Neural progenitor cell (in vitro differentiated cells): ENCODE measurements at regions not wholly inside any gene's neighbourhood (a gene's known extent, or its start where the extent isn't known, plus 50 kb on each side); places are given as distances from the start of the nearest gene placed in this dataset.

ENCODE experiments used
- DNase-seq: peaks from one replicate; pipeline ENCODE4 v3.0.0-alpha.2; 2016; ENCODE audit warnings: low spot score
- H2AFZ ChIP-seq: fragments of 200-600 bp; sonication (generic); replicated peaks from 2 replicates; pipeline ENCODE4 v1.6.1; 2016; ENCODE audit warnings: antibody characterized with exemption
- H3F3A ChIP-seq: fragments of 200-600 bp; sonication (generic); 2 replicates; pipeline ENCODE4 v1.6.1; 2016; ENCODE audit warnings: antibody characterized with exemption, low read depth
- H3K27ac ChIP-seq: fragments of 200-600 bp; sonication (generic); 2 replicates; pipeline ENCODE4 v1.5.1; 2016; ENCODE audit warnings: mild to moderate bottlenecking
- H3K27me3 ChIP-seq: fragments of 200-600 bp; sonication (generic); 2 replicates; pipeline ENCODE4 v1.6.1; 2016; ENCODE audit warnings: mild to moderate bottlenecking, moderate library complexity
- H3K36me3 ChIP-seq: fragments of 200-600 bp; sonication (generic); 2 replicates; pipeline ENCODE4 v1.5.1; 2016
- H3K4me1 ChIP-seq: fragments of 200-600 bp; sonication (generic); 2 replicates; pipeline ENCODE4 v1.6.1; 2016; ENCODE audit warnings: mixed run types
- H3K4me2 ChIP-seq: fragments of 200-600 bp; sonication (generic); 2 replicates; pipeline ENCODE4 v1.6.1; 2016
- H3K4me3 ChIP-seq: fragments of 200-600 bp; sonication (generic); 2 replicates; pipeline ENCODE4 v1.5.1; 2016
- H3K79me2 ChIP-seq: fragments of 200-600 bp; sonication (generic); 2 replicates; pipeline ENCODE4 v1.6.1; 2016; ENCODE audit warnings: low read depth
- H3K9ac ChIP-seq: fragments of 200-600 bp; sonication (generic); 2 replicates; pipeline ENCODE4 v1.6.1; 2016
- H3K9me3 ChIP-seq: fragments of 200-600 bp; sonication (generic); 2 replicates; pipeline ENCODE4 v1.5.1; 2016; ENCODE audit warnings: low read depth
- H4K20me1 ChIP-seq: fragments of 200-600 bp; sonication (generic); 2 replicates; pipeline ENCODE4 v1.6.1; 2016; ENCODE audit warnings: low read depth
- H3K27ac Mint-ChIP-seq: 3 replicates; pipeline ENCODE4 v1.8.0; 2021; ENCODE audit warnings: mixed read lengths
- H3K27me3 Mint-ChIP-seq: 2 replicates; pipeline ENCODE4 v1.8.0; 2022; ENCODE audit warnings: low read depth, mild to moderate bottlenecking, inconsistent platforms, moderate library complexity, mixed read lengths; ENCODE audit not compliant: insufficient read depth
- H3K36me3 Mint-ChIP-seq: 3 replicates; pipeline ENCODE4 v1.8.0; 2021; ENCODE audit warnings: mixed read lengths
- H3K4me1 Mint-ChIP-seq: 3 replicates; pipeline ENCODE4 v1.8.0; 2021; ENCODE audit warnings: mixed read lengths
- H3K4me3 Mint-ChIP-seq: 3 replicates; pipeline ENCODE4 v1.8.0; 2021; ENCODE audit warnings: mild to moderate bottlenecking, moderate library complexity, mixed read lengths
- H3K9me3 Mint-ChIP-seq: 3 replicates; pipeline ENCODE4 v1.8.0; 2020; ENCODE audit warnings: mixed read lengths
- EZH2 ChIP-seq: fragments of 200-600 bp; sonication (generic); IDR thresholded peaks from 2 replicates; pipeline ENCODE4 v1.6.1; 2017; ENCODE audit warnings: antibody characterized with exemption, mild to moderate bottlenecking, moderate library complexity
- EZH2phosphoT487 ChIP-seq: fragments of 200-600 bp; sonication (generic); IDR thresholded peaks from 2 replicates; pipeline ENCODE4 v1.6.1; 2017; ENCODE audit warnings: antibody characterized with exemption
- TF ChIP-seq, protein P1 (sequence below): fragments of 200-600 bp; sonication (generic); IDR thresholded peaks from 2 replicates; pipeline ENCODE4 v1.5.1; 2017; ENCODE audit warnings: antibody characterized with exemption, mild to moderate bottlenecking

DNA sequence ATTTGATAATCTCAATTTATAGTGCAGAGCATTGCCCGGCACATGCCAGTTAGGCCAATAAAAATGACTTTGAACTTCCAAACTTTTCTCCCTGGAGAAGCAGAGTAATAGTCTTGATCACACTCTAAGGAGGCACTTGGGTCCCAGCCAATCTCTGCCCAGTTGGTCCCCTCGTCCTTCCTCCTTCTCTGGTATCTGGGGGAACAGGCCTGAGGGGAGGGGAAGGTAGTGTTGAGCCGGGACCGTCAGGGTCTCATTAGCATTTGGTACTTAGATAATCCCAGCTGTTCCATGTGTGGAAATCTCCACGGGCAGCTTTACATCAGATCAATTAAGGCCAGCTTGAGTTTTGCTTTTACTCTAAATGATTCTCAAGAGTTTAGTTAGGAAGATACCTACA, 70.1 kb downstream of the ZNF641 start:
- H3K9ac ChIP-seq: no peak overlapping the region
- H3F3A ChIP-seq: no peaks in the 10 kb centered on the region
- no peaks in the 10 kb centered on the region for H3K79me2 ChIP-seq
- H2AFZ ChIP-seq: no peak overlapping the region
- DNase-seq: no peak
- Mint-ChIP-seq H3K9me3 (peaks cover 11% of the 10 kb centered on the region), H3K4me1 (no peaks in the 10 kb centered on the region), H3K4me3 (no peak overlapping the region), H3K27ac (no peak overlapping the region), H3K27me3 (peaks cover 2% of the 10 kb centered on the region), H3K36me3 (no peaks in the 10 kb centered on the region)
- H3K4me3 ChIP-seq: no peak overlapping the region
- H3K27ac ChIP-seq: no peak overlapping the region
- H3K4me1 ChIP-seq: no peaks in the 10 kb centered on the region
- H3K4me2 ChIP-seq: no peak overlapping the region
- H4K20me1 ChIP-seq: no peaks in the 10 kb centered on the region
- H3K36me3 ChIP-seq: no peaks in the 10 kb centered on the region
- H3K9me3 ChIP-seq: no peaks in the 10 kb centered on the region
- no peak for TF ChIP-seq EZH2phosphoT487
- TF ChIP-seq EZH2: no peak
- TF ChIP-seq, protein P1, sequence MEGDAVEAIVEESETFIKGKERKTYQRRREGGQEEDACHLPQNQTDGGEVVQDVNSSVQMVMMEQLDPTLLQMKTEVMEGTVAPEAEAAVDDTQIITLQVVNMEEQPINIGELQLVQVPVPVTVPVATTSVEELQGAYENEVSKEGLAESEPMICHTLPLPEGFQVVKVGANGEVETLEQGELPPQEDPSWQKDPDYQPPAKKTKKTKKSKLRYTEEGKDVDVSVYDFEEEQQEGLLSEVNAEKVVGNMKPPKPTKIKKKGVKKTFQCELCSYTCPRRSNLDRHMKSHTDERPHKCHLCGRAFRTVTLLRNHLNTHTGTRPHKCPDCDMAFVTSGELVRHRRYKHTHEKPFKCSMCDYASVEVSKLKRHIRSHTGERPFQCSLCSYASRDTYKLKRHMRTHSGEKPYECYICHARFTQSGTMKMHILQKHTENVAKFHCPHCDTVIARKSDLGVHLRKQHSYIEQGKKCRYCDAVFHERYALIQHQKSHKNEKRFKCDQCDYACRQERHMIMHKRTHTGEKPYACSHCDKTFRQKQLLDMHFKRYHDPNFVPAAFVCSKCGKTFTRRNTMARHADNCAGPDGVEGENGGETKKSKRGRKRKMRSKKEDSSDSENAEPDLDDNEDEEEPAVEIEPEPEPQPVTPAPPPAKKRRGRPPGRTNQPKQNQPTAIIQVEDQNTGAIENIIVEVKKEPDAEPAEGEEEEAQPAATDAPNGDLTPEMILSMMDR: no peak
- peaks cover 60% of the 10 kb centered on the region for H3K27me3 ChIP-seq

- Mint-ChIP-seq H3K27ac (no peak overlapping the region), H3K9me3 (peaks cover 16% of the 10 kb centered on the region), H3K4me3 (no peak overlapping the region), H3K36me3 (no peaks in the 10 kb centered on the region), H3K4me1 (no peaks in the 10 kb centered on the region), H3K27me3 (no peaks in the 10 kb centered on the region)
- peaks cover 60% of the 10 kb centered on the region for H3K27me3 ChIP-seq
- H3K36me3 ChIP-seq: no peaks in the 10 kb centered on the region
- no peak for TF ChIP-seq EZH2phosphoT487
- TF ChIP-seq, protein P1: no peak
- TF ChIP-seq EZH2: no peak
- H3K4me1 ChIP-seq: no peaks in the 10 kb centered on the region
- no peak overlapping the region for H2AFZ ChIP-seq
- H3K27ac ChIP-seq: no peak overlapping the region
- no peaks in the 10 kb centered on the region for H3K9me3 ChIP-seq
- H3F3A ChIP-seq: no peaks in the 10 kb centered on the region
- H4K20me1 ChIP-seq: no peaks in the 10 kb centered on the region
- no peak overlapping the region for H3K4me3 ChIP-seq
- no peak overlapping the region for H3K9ac ChIP-seq
- H3K4me2 ChIP-seq: no peak overlapping the region
- peak; percentile 7 for DNase-seq
- H3K79me2 ChIP-seq: no peaks in the 10 kb centered on the region
Observed at GRCh38 chr12:48279601-48280000, 71.1 kb downstream of the ZNF641 start.

GRCh38 chr12:48279101-48279500, 71.6 kb downstream of the ZNF641 start:
- no peaks in the 10 kb centered on the region for H3K36me3 Mint-ChIP-seq
- Histone ChIP-seq H3K27ac (no peak overlapping the region), H3K4me1 (no peaks in the 10 kb centered on the region), H3F3A (no peaks in the 10 kb centered on the region), H2AFZ (no peak overlapping the region), H3K4me2 (no peak overlapping the region), H3K4me3 (no peak overlapping the region), H3K9me3 (no peaks in the 10 kb centered on the region), H3K9ac (no peak overlapping the region), H3K36me3 (no peaks in the 10 kb centered on the region), H3K27me3 (peaks cover 57% of the 10 kb centered on the region), H4K20me1 (no peaks in the 10 kb centered on the region), H3K79me2 (no peaks in the 10 kb centered on the region)
- no peak for DNase-seq
- no peaks in the 10 kb centered on the region for H3K4me1 Mint-ChIP-seq
- peaks cover 18% of the 10 kb centered on the region for H3K9me3 Mint-ChIP-seq
- H3K4me3 Mint-ChIP-seq: no peak overlapping the region
- H3K27me3 Mint-ChIP-seq: no peaks in the 10 kb centered on the region
- TF ChIP-seq, protein P1: no peak
- TF ChIP-seq EZH2phosphoT487 (no peak), EZH2 (no peak)
- no peak overlapping the region for H3K27ac Mint-ChIP-seq

DNA sequence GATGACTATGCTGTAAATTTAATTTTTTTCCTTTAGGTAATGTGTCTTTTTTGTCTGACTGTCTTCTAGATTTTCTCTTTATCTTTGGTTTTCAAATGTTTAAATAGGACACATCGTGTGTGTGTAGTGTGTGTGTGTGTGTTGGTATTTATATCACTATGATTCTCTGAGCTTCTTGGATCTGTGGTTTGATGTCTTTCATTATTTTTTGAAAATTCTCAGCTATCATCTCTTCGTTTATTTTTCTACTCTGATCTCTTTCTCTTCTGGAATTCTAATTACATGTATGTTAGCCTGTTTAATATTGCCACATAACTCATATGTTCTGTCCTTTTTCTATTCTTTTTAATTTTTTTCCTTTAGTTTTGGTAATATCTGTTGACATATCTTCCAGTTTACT, 73.5 kb upstream of the OR10AD1 start:
- no peak overlapping the region for H3K4me2 ChIP-seq
- no peak for DNase-seq
- H3K9ac ChIP-seq: no peak overlapping the region
- H3K9me3 Mint-ChIP-seq: peaks cover 25% of the 10 kb centered on the region
- TF ChIP-seq EZH2phosphoT487 (no peak), EZH2 (no peak)
- TF ChIP-seq, protein P1: no peak
- H3F3A ChIP-seq: no peaks in the 10 kb centered on the region
- H3K4me3 Mint-ChIP-seq: no peak overlapping the region
- H2AFZ ChIP-seq: no peak overlapping the region
- H3K27me3 ChIP-seq: peaks cover 55% of the 10 kb centered on the region
- H3K36me3 Mint-ChIP-seq: no peaks in the 10 kb centered on the region
- no peaks in the 10 kb centered on the region for H3K9me3 ChIP-seq
- no peaks in the 10 kb centered on the region for H3K27me3 Mint-ChIP-seq
- H3K4me1 Mint-ChIP-seq: no peaks in the 10 kb centered on the region
- no peaks in the 10 kb centered on the region for H3K4me1 ChIP-seq
- H3K4me3 ChIP-seq: no peak overlapping the region
- H3K27ac Mint-ChIP-seq: no peak overlapping the region
- H3K27ac ChIP-seq: no peak overlapping the region
- H3K36me3 ChIP-seq: no peaks in the 10 kb centered on the region
- no peaks in the 10 kb centered on the region for H4K20me1 ChIP-seq
- no peaks in the 10 kb centered on the region for H3K79me2 ChIP-seq
